PC-3 (cell line): ENCODE measurements at regions not wholly inside any gene's neighbourhood (a gene's known extent, or its start where the extent isn't known, plus 50 kb on each side); places are given as distances from the start of the nearest gene placed in this dataset.

ENCODE experiments used
- ATAC-seq: fragments of 200-7000 bp; cut with Tn5 transposase; 2 replicates; pipeline ENCODE4 v1.9.1; 2020; ENCODE audit warnings: mild to moderate bottlenecking, moderate library complexity
- BruUV-seq: library from RNA; stranded (reverse); fragments of 400-500 nt; replicated peaks from 2 replicates; lab custom pipeline; 2021; lab: Mats Ljungman, UMichigan
- CTCF ChIA-PET: fragments of 300-600 bp; sonication (Branson Sonifier 250); formaldehyde crosslinking; loops from one replicate; lab custom pipeline; 2022; ENCODE audit warnings: antibody characterized with exemption; lab: Charles Lee
- POLR2A ChIA-PET: fragments of 300-600 bp; sonication (Branson Sonifier 250); formaldehyde crosslinking; loops from one replicate; lab custom pipeline; 2022; ENCODE audit warnings: antibody characterized with exemption; ENCODE audit not compliant: unreplicated experiment; lab: Charles Lee
- DNase-seq: peaks from one replicate; pipeline ENCODE4 v3.0.0-alpha.2; 2015
- H2AFZ ChIP-seq: fragments of 300-600 bp; sonication (generic); 2 replicates; pipeline ENCODE4 v1.6.0; 2016; ENCODE audit warnings: antibody characterized with exemption, low read length
- H3F3A ChIP-seq: fragments of 300-600 bp; sonication (generic); one replicate; pipeline ENCODE4 v1.6.0; 2017; ENCODE audit warnings: antibody characterized with exemption, low read length, control low read depth, mild to moderate bottlenecking; ENCODE audit not compliant: unreplicated experiment
- H3K27ac ChIP-seq: fragments of 300-600 bp; sonication (generic); 2 replicates; pipeline ENCODE4 v1.5.1; 2016; ENCODE audit warnings: mild to moderate bottlenecking, low read length
- H3K27me3 ChIP-seq: fragments of 300-600 bp; sonication (generic); 2 replicates; pipeline ENCODE4 v1.6.1; 2016; ENCODE audit warnings: low read length, mixed read lengths
- H3K36me3 ChIP-seq: fragments of 300-600 bp; sonication (generic); 2 replicates; pipeline ENCODE4 v1.6.1; 2016; ENCODE audit warnings: low read depth, mixed run types, low read length, mixed read lengths
- H3K4me1 ChIP-seq: fragments of 300-600 bp; sonication (generic); 2 replicates; pipeline ENCODE4 v1.5.1; 2016; ENCODE audit warnings: low read length; ENCODE audit not compliant: insufficient read depth
- H3K4me2 ChIP-seq: fragments of 300-600 bp; sonication (generic); 2 replicates; pipeline ENCODE4 v1.6.0; 2016; ENCODE audit warnings: low read length
- H3K4me3 ChIP-seq: fragments of 300-600 bp; sonication (generic); 2 replicates; pipeline ENCODE4 v1.5.1; 2016; ENCODE audit warnings: mild to moderate bottlenecking, low read length, mixed read lengths
- H3K79me2 ChIP-seq: fragments of 300-600 bp; sonication (generic); 2 replicates; pipeline ENCODE4 v1.6.1; 2017; ENCODE audit warnings: low read length, mixed read lengths
- H3K9ac ChIP-seq: fragments of 300-600 bp; sonication (generic); 2 replicates; pipeline ENCODE4 v1.6.0; 2016; ENCODE audit warnings: mild to moderate bottlenecking, low read length
- H3K9me2 ChIP-seq: fragments of 300-600 bp; sonication (generic); replicated peaks from 2 replicates; pipeline ENCODE4 v1.6.1; 2016; ENCODE audit warnings: mixed run types, low read length, mixed read lengths
- H3K9me3 ChIP-seq: fragments of 300-600 bp; sonication (generic); 2 replicates; pipeline ENCODE4 v1.6.1; 2016; ENCODE audit warnings: low read length, mixed read lengths
- H4K20me1 ChIP-seq: fragments of 300-600 bp; sonication (generic); 2 replicates; pipeline ENCODE4 v1.6.1; 2016; ENCODE audit warnings: low read length, mixed read lengths
- EZH2 ChIP-seq: fragments of 300-600 bp; sonication (generic); IDR thresholded peaks from one replicate; pipeline ENCODE4 v1.6.1; 2017; ENCODE audit warnings: antibody characterized with exemption, mild to moderate bottlenecking, low read length; ENCODE audit not compliant: unreplicated experiment
- EZH2phosphoT487 ChIP-seq: fragments of 300-600 bp; sonication (generic); IDR thresholded peaks from 2 replicates; pipeline ENCODE4 v1.6.1; 2018; ENCODE audit warnings: mild to moderate bottlenecking, antibody characterized with exemption, low read length, borderline replicate concordance
- intact Hi-C: fragments of 100-400 bp; cut with micrococcal nuclease; formaldehyde crosslinking; loops from 2 replicates; pipeline ENCODE4 v1.9.0; 2023
- TF ChIP-seq, protein P1 (sequence below): fragments of 300-600 bp; sonication (generic); conservative IDR thresholded peaks from 2 replicates; pipeline ENCODE4 v1.5.1; 2017; ENCODE audit warnings: antibody characterized with exemption, low read depth, mild to moderate bottlenecking, low read length

DNA sequence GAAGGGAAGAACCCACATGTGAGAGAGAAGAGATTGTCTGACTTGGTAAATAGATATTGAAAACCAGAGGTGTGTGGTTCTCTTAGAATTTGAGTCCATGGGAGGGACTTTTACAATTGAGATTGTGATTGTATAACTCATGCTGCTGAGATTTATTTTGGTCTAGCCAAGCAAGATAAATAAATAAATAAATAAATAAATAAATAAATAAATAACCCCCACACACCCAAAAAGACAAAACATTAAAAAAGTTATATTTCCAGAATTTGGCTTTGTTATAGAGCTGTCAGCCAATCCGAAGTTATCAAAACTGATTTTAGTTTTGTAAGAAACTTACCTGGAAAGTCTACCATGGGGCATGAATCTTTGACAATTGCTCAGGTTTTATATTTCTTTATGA lies 416.6 kb downstream of the ZSWIM6 start:
- H3K9me2 ChIP-seq, result no peaks in the 10 kb centered on the region
- H3K4me3 ChIP-seq, result no peak overlapping the region
- no peaks in the 10 kb centered on the region for H3K4me1 ChIP-seq
- H3K9ac ChIP-seq, result no peak overlapping the region
- H3K4me2 ChIP-seq, result no peak overlapping the region
- H3K36me3 ChIP-seq, result no peaks in the 10 kb centered on the region
- no peaks in the 10 kb centered on the region; the same call in 1 of the 2 replicates for H3K27me3 ChIP-seq
- BruUV-seq, result no TSS peak
- ChIA-PET CTCF (no interaction called here), POLR2A (no interaction called here)
- no peaks in the 10 kb centered on the region for H3F3A ChIP-seq
- H3K27ac ChIP-seq, result no peak overlapping the region
- H2AFZ ChIP-seq, result no peak overlapping the region
- no peak for DNase-seq
- no peaks in the 10 kb centered on the region for H3K9me3 ChIP-seq
- no peaks in the 10 kb centered on the region for H3K79me2 ChIP-seq
- intact Hi-C loops, result no loop called here
- ATAC-seq, result no peak
- H4K20me1 ChIP-seq, result no peaks in the 10 kb centered on the region
- TF ChIP-seq EZH2, result no peak
- TF ChIP-seq, protein P1, sequence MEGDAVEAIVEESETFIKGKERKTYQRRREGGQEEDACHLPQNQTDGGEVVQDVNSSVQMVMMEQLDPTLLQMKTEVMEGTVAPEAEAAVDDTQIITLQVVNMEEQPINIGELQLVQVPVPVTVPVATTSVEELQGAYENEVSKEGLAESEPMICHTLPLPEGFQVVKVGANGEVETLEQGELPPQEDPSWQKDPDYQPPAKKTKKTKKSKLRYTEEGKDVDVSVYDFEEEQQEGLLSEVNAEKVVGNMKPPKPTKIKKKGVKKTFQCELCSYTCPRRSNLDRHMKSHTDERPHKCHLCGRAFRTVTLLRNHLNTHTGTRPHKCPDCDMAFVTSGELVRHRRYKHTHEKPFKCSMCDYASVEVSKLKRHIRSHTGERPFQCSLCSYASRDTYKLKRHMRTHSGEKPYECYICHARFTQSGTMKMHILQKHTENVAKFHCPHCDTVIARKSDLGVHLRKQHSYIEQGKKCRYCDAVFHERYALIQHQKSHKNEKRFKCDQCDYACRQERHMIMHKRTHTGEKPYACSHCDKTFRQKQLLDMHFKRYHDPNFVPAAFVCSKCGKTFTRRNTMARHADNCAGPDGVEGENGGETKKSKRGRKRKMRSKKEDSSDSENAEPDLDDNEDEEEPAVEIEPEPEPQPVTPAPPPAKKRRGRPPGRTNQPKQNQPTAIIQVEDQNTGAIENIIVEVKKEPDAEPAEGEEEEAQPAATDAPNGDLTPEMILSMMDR, result no peak
- no peak for TF ChIP-seq EZH2phosphoT487

DNA sequence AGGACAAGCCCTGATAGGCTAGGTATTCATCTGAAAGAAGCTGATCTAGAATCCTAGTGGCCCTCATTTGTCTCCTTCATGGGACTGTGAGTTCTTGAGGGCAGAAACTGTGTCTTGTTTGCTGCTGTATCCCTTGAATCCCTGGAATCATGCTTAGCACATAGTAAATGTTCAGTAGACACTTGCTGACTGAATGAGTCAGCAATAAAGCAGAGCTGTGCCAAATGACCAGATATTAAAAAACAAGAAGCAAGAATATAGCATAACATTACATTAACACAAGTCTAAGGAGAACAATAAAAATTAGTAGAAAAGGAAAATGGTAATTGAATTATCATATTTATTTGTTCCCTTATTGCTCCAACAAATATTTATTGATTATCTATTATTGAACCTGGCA lies 420.5 kb downstream of the ZSWIM6 start:
- Histone ChIP-seq H3K27ac (no peak overlapping the region), H3K79me2 (no peaks in the 10 kb centered on the region), H3K36me3 (no peaks in the 10 kb centered on the region), H3K4me1 (no peaks in the 10 kb centered on the region), H3K27me3 (no peaks in the 10 kb centered on the region; the same call in none of the 2 replicates), H3K9ac (no peak overlapping the region), H4K20me1 (no peaks in the 10 kb centered on the region), H3K9me3 (no peaks in the 10 kb centered on the region), H3K9me2 (no peaks in the 10 kb centered on the region), H3F3A (no peaks in the 10 kb centered on the region), H3K4me3 (no peak overlapping the region), H2AFZ (no peak overlapping the region), H3K4me2 (no peak overlapping the region)
- no peak for ATAC-seq
- ChIA-PET CTCF (no interaction called here), POLR2A (interaction anchor here (0.5 kb wide), 1 partner anchor 693 kb away, joined by 3 read pairs; no protein-coding TSS in a partner anchor)
- intact Hi-C loops, result no loop called here
- BruUV-seq, result no TSS peak
- TF ChIP-seq EZH2, result no peak
- no peak for DNase-seq

DNA sequence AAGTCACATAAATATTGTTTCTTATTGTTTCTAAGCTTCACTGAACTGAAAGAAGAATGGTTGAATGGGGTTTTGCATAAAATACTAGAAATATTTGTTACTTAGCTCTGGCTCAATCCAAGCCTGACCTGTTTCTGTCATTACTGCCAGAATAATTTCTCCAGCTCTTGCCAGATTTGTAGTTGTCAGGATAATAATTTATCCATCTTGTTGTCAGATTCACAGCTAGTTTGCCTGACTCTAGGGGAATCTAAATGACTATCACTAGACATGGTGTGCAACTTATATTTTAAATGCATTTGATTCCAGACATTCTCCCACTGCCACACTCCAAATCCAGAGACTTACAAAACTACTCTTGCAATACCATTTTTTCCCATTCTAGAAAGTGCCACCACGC lies 422.7 kb downstream of the ZSWIM6 start:
- H3K9ac ChIP-seq, result no peak overlapping the region
- no TSS peak for BruUV-seq
- no peaks in the 10 kb centered on the region for H3K36me3 ChIP-seq
- no peaks in the 10 kb centered on the region; the same call in none of the 2 replicates for H3K27me3 ChIP-seq
- CTCF ChIA-PET, result no interaction called here
- no peak overlapping the region for H2AFZ ChIP-seq
- H3K9me2 ChIP-seq, result no peaks in the 10 kb centered on the region
- DNase-seq (no peak), ATAC-seq (no peak)
- H3K4me3 ChIP-seq, result no peak overlapping the region
- H3K4me1 ChIP-seq, result no peaks in the 10 kb centered on the region
- H3K4me2 ChIP-seq, result no peak overlapping the region
- POLR2A ChIA-PET, result no interaction called here
- intact Hi-C loops, result no loop called here
- TF ChIP-seq EZH2 (no peak), EZH2phosphoT487 (no peak)
- TF ChIP-seq, protein P1, result no peak
- H3F3A ChIP-seq, result no peaks in the 10 kb centered on the region
- no peaks in the 10 kb centered on the region for H3K79me2 ChIP-seq
- no peaks in the 10 kb centered on the region for H4K20me1 ChIP-seq
- no peak overlapping the region for H3K27ac ChIP-seq
- H3K9me3 ChIP-seq, result no peaks in the 10 kb centered on the region
